ENCODE measurements at regions not wholly inside any gene's neighbourhood (a gene's known extent, or its start where the extent isn't known, plus 50 kb on each side); places are given as distances from the start of the nearest gene placed in this dataset.

- TF ChIP-seq CTCF (IDR thresholded peaks at IDR 0.05; ENCODE audit: insufficient read depth, low read depth, low read length) = no peak
- TF ChIP-seq EZH2 (IDR thresholded peaks at IDR 0.05; ENCODE audit: insufficient read depth, low read length) = no peak
These were observed 99.6 kb upstream of the COG2 start for GRCh38 chr1:230542681-230543080.
